ENCODE measurements at regions not wholly inside any gene's neighbourhood (a gene's known extent, or its start where the extent isn't known, plus 50 kb on each side); places are given as distances from the start of the nearest gene placed in this dataset.

GRCh38 chr14:29999013-29999539 is 71.4 kb upstream of the PRKD1 start:
- TF ChIP-seq MAX (IDR thresholded peaks at IDR 0.05) (no peak), NFIC (IDR thresholded peaks at IDR 0.05) (no peak), USF1 (IDR thresholded peaks at IDR 0.05) (no peak), FOXM1 (IDR thresholded peaks at IDR 0.05; ENCODE audit: borderline replicate concordance, low read depth) (no peak), TAF1 (IDR thresholded peaks at IDR 0.05; ENCODE audit: low read depth) (no peak), EGR1 (IDR thresholded peaks at IDR 0.05) (no peak), RAD21 (IDR thresholded peaks at IDR 0.05; ENCODE audit: low read depth) (no peak), TCF12 (IDR thresholded peaks at IDR 0.05; ENCODE audit: low read depth) (no peak), CREB1 (IDR thresholded peaks at IDR 0.05; ENCODE audit: low read depth) (no peak), YY1 (IDR thresholded peaks at IDR 0.05; ENCODE audit: low read depth) (no peak), ZBTB7A (IDR thresholded peaks at IDR 0.05; ENCODE audit: low read depth) (no peak), CEBPB (IDR thresholded peaks at IDR 0.05) (no peak), EP300 (IDR thresholded peaks at IDR 0.05; ENCODE audit: borderline replicate concordance) (no peak)
